A549 (cell line): ENCODE measurements at regions not wholly inside any gene's neighbourhood (a gene's known extent, or its start where the extent isn't known, plus 50 kb on each side); places are given as distances from the start of the nearest gene placed in this dataset.

Source experiments
- BHLHE40 ChIP-seq: IDR thresholded peaks from 2 replicates; pipeline ENCODE4 v1.6.1; 2012; ENCODE audit warnings: low read depth, low read length, inconsistent platforms
- CBX2 ChIP-seq: fragments of 200-600 bp; sonication (generic); IDR thresholded peaks from 2 replicates; pipeline ENCODE4 v1.6.1; 2016; ENCODE audit warnings: low read depth, mild to moderate bottlenecking, borderline replicate concordance
- CBX8 ChIP-seq: fragments of 200-600 bp; sonication (generic); IDR thresholded peaks from 2 replicates; pipeline ENCODE4 v1.6.1; 2016
- CHD2 ChIP-seq: fragments of 150-350 bp; IDR thresholded peaks from 2 replicates; pipeline ENCODE4 v1.6.1; 2014; ENCODE audit warnings: low read length; ENCODE audit not compliant: partially characterized antibody
- EP300 ChIP-seq, 2 experiments: fragments of >200 bp; sonication (Bioruptor Twin); formaldehyde crosslinking; IDR thresholded peaks; 2 replicates in 1 of 2; 3 replicates in 1 of 2; pipeline ENCODE4 v1.6.1; 2016 to 2017
- FOSL2 ChIP-seq, 2 experiments: fragments of 450-650 bp in 1 of 2; fragments of >200 bp in 1 of 2; sonication (Bioruptor Twin) in 1 of 2; formaldehyde crosslinking; IDR thresholded peaks; 2 replicates each; pipeline versions ENCODE4 v1.5.0 to v1.6.1; 2016 to 2020; ENCODE audit warnings: mild to moderate bottlenecking in 1 of 2, moderate library complexity in 1 of 2
- GATA3 ChIP-seq: IDR thresholded peaks from 2 replicates; pipeline ENCODE4 v1.6.1; 2012; ENCODE audit warnings: borderline replicate concordance
- JUN ChIP-seq, 2 experiments: fragments of >200 bp; sonication (Bioruptor Twin); formaldehyde crosslinking; IDR thresholded peaks; 2 replicates in 1 of 2; 3 replicates in 1 of 2; pipeline ENCODE4 v1.6.1; 2016 to 2017
- KDM1A ChIP-seq: fragments of 200-600 bp; sonication (generic); IDR thresholded peaks from 2 replicates; pipeline ENCODE4 v1.6.1; 2016; ENCODE audit warnings: low read depth, mild to moderate bottlenecking
- KDM5A ChIP-seq: fragments of 200-600 bp; sonication (generic); IDR thresholded peaks from 2 replicates; pipeline ENCODE4 v1.6.1; 2016; ENCODE audit warnings: antibody characterized with exemption, mild to moderate bottlenecking
- MAZ ChIP-seq: fragments of 150-350 bp; IDR thresholded peaks from 2 replicates; pipeline ENCODE4 v1.6.1; 2014; ENCODE audit warnings: antibody characterized with exemption, low read depth, low read length, borderline replicate concordance
- MYC ChIP-seq: IDR thresholded peaks from 2 replicates; pipeline ENCODE4 v1.6.1; 2012; ENCODE audit warnings: mild to moderate bottlenecking, inconsistent platforms, low read length, improper control_type of control experiment, borderline replicate concordance
- NFE2L2 ChIP-seq: fragments of 150-350 bp; conservative IDR thresholded peaks from 2 replicates; pipeline ENCODE4 v1.6.1; 2014; ENCODE audit warnings: low read length
- PHF8 ChIP-seq: fragments of 200-600 bp; sonication (generic); IDR thresholded peaks from 2 replicates; pipeline ENCODE4 v1.6.1; 2016; ENCODE audit warnings: low read depth, mild to moderate bottlenecking, antibody characterized with exemption, moderate library complexity, borderline replicate concordance
- POLR2AphosphoS2 ChIP-seq: conservative IDR thresholded peaks from 2 replicates; pipeline ENCODE4 v1.6.1; 2012; ENCODE audit warnings: low read length, improper control_type of control experiment, inconsistent platforms
- RNF2 ChIP-seq: fragments of 200-600 bp; sonication (generic); IDR thresholded peaks from 2 replicates; pipeline ENCODE4 v1.6.1; 2016; ENCODE audit warnings: low read depth, mild to moderate bottlenecking, antibody characterized with exemption, moderate library complexity, borderline replicate concordance
- SMC3 ChIP-seq: fragments of >200 bp; sonication (Bioruptor Twin); formaldehyde crosslinking; IDR thresholded peaks from 3 replicates; pipeline ENCODE4 v1.6.1; 2018; ENCODE audit warnings: inconsistent platforms
- SREBF2 ChIP-seq: fragments of 450-650 bp; IDR thresholded peaks from 2 replicates; pipeline ENCODE4 v1.6.1; 2014; ENCODE audit warnings: mild to moderate bottlenecking, moderate library complexity
- TFCP2L1 ChIP-seq: fragments of 250-450 bp; sonication (Bioruptor Pico); IDR thresholded peaks from 2 replicates; pipeline ENCODE4 v1.5.0; 2021; ENCODE audit warnings: mild to moderate bottlenecking
- TF ChIP-seq, protein P1 (sequence below): IDR thresholded peaks from 2 replicates; pipeline ENCODE4 v1.6.1; 2012; ENCODE audit warnings: low read depth, borderline replicate concordance
- TF ChIP-seq, protein P2 (sequence below): fragments of 250-450 bp; sonication (Bioruptor Pico); IDR thresholded peaks from 2 replicates; pipeline ENCODE4 v1.5.0; 2021; ENCODE audit warnings: mild to moderate bottlenecking, moderate library complexity, borderline replicate concordance
- TF ChIP-seq, protein P3 (sequence below): fragments of 200-600 bp; sonication (generic); IDR thresholded peaks from 2 replicates; pipeline ENCODE4 v1.6.1; 2016; ENCODE audit warnings: antibody characterized with exemption, mild to moderate bottlenecking, moderate library complexity
- TF ChIP-seq, protein P4 (sequence below): fragments of >200 bp; sonication (Bioruptor Twin); formaldehyde crosslinking; IDR thresholded peaks from 3 replicates; pipeline ENCODE4 v1.5.1; 2016
- TF ChIP-seq, protein P5 (sequence below): IDR thresholded peaks from 2 replicates; pipeline ENCODE4 v1.6.1; 2012

DNA sequence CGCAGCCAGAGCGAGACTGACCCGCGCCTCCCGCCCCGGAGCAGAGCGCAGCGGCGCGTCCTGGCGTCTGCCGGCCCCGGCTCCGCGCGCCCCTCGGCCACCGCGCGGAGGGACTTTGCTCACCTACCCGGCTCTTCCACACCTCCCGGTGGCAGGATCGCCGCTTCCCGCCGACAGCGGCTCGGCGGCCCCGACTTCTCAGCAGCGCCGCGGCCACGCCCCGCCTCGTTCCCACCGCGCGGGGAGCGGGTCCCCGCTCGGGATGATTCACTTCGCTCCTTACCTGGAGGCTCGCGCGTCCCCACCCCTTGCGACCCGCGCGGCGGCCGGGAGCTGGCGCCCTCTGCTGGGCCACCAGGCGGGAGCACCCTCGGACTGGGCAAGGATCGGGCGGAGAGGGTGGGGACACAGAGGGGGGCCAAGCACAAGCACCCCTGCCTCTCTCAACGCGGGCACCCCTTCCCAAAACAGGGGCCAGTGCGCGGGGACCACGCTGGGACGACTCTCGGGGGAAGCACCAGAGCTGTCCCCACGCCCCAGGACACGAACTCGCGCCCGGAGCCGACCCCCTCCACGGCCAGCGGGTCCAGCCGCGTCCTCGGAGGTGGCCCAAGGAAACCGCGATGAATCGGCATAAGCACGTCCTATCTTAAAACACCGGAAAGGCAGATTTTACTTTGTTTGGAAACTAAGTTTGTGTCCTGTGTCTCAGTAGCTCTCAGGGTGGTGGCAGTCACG, 101.0 kb upstream of the SVIL start (continued):
- TF ChIP-seq, protein P1, sequence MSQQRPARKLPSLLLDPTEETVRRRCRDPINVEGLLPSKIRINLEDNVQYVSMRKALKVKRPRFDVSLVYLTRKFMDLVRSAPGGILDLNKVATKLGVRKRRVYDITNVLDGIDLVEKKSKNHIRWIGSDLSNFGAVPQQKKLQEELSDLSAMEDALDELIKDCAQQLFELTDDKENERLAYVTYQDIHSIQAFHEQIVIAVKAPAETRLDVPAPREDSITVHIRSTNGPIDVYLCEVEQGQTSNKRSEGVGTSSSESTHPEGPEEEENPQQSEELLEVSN: peak; percentile 38; the same call in 1 of the 2 replicates
- no peak for TF ChIP-seq PHF8
- TF ChIP-seq NFE2L2: no peak
- peak; percentile 34 to 64; a peak in 3 of 5 replicates for TF ChIP-seq JUN (IDR thresholded peaks at IDR 0.05)
- peak; percentile 95 for TF ChIP-seq SMC3
- peak; percentile 40; the same call in 1 of the 2 replicates for TF ChIP-seq GATA3
- peak; percentile 100 for TF ChIP-seq MAZ
- TF ChIP-seq BHLHE40: no peak
- TF ChIP-seq SREBF2: no peak
- TF ChIP-seq FOSL2 (IDR thresholded peaks at IDR 0.05): peak; percentile 46; the same call in 1 of the 2 replicates
- peak; percentile 81 for TF ChIP-seq FOSL2 (CRISPR knock-in tag; IDR thresholded peaks at IDR 0.05)
- TF ChIP-seq, protein P2, sequence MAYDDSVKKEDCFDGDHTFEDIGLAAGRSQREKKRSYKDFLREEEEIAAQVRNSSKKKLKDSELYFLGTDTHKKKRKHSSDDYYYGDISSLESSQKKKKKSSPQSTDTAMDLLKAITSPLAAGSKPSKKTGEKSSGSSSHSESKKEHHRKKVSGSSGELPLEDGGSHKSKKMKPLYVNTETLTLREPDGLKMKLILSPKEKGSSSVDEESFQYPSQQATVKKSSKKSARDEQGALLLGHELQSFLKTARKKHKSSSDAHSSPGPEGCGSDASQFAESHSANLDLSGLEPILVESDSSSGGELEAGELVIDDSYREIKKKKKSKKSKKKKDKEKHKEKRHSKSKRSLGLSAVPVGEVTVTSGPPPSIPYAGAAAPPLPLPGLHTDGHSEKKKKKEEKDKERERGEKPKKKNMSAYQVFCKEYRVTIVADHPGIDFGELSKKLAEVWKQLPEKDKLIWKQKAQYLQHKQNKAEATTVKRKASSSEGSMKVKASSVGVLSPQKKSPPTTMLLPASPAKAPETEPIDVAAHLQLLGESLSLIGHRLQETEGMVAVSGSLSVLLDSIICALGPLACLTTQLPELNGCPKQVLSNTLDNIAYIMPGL (CRISPR knock-in tag): peak; percentile 69; the same call in 1 of the 2 replicates
- TF ChIP-seq EP300 (IDR thresholded peaks at IDR 0.05): no peak
- no peak for TF ChIP-seq KDM1A
- TF ChIP-seq, protein P3, sequence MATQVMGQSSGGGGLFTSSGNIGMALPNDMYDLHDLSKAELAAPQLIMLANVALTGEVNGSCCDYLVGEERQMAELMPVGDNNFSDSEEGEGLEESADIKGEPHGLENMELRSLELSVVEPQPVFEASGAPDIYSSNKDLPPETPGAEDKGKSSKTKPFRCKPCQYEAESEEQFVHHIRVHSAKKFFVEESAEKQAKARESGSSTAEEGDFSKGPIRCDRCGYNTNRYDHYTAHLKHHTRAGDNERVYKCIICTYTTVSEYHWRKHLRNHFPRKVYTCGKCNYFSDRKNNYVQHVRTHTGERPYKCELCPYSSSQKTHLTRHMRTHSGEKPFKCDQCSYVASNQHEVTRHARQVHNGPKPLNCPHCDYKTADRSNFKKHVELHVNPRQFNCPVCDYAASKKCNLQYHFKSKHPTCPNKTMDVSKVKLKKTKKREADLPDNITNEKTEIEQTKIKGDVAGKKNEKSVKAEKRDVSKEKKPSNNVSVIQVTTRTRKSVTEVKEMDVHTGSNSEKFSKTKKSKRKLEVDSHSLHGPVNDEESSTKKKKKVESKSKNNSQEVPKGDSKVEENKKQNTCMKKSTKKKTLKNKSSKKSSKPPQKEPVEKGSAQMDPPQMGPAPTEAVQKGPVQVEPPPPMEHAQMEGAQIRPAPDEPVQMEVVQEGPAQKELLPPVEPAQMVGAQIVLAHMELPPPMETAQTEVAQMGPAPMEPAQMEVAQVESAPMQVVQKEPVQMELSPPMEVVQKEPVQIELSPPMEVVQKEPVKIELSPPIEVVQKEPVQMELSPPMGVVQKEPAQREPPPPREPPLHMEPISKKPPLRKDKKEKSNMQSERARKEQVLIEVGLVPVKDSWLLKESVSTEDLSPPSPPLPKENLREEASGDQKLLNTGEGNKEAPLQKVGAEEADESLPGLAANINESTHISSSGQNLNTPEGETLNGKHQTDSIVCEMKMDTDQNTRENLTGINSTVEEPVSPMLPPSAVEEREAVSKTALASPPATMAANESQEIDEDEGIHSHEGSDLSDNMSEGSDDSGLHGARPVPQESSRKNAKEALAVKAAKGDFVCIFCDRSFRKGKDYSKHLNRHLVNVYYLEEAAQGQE: peak; percentile 29; the same call in 1 of the 2 replicates
- TF ChIP-seq, protein P4, sequence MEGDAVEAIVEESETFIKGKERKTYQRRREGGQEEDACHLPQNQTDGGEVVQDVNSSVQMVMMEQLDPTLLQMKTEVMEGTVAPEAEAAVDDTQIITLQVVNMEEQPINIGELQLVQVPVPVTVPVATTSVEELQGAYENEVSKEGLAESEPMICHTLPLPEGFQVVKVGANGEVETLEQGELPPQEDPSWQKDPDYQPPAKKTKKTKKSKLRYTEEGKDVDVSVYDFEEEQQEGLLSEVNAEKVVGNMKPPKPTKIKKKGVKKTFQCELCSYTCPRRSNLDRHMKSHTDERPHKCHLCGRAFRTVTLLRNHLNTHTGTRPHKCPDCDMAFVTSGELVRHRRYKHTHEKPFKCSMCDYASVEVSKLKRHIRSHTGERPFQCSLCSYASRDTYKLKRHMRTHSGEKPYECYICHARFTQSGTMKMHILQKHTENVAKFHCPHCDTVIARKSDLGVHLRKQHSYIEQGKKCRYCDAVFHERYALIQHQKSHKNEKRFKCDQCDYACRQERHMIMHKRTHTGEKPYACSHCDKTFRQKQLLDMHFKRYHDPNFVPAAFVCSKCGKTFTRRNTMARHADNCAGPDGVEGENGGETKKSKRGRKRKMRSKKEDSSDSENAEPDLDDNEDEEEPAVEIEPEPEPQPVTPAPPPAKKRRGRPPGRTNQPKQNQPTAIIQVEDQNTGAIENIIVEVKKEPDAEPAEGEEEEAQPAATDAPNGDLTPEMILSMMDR: peak; percentile 89
- no peak for TF ChIP-seq POLR2AphosphoS2
- TF ChIP-seq TFCP2L1: 0 out of 2 replicates have a peak, but pooled peaks have one; percentile 28
- 0 out of 2 replicates have a peak, but pooled peaks have one; percentile 12 for TF ChIP-seq KDM5A
- TF ChIP-seq CHD2: no peak
- TF ChIP-seq CBX2: no peak
- 0 out of 2 replicates have a peak, but pooled peaks have one; percentile 31 for TF ChIP-seq MYC
- TF ChIP-seq RNF2: no peak
- no peak for TF ChIP-seq CBX8
- TF ChIP-seq, protein P5, sequence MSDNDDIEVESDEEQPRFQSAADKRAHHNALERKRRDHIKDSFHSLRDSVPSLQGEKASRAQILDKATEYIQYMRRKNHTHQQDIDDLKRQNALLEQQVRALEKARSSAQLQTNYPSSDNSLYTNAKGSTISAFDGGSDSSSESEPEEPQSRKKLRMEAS: peak; percentile 79
- TF ChIP-seq, all 56 proteins: peak for 16
